ENCODE measurements at regions not wholly inside any gene's neighbourhood (a gene's known extent, or its start where the extent isn't known, plus 50 kb on each side); places are given as distances from the start of the nearest gene placed in this dataset.

GRCh38 chr6:119965008-119965407 is 615.4 kb upstream of the MAN1A1 start:
- TF ChIP-seq, protein P1, sequence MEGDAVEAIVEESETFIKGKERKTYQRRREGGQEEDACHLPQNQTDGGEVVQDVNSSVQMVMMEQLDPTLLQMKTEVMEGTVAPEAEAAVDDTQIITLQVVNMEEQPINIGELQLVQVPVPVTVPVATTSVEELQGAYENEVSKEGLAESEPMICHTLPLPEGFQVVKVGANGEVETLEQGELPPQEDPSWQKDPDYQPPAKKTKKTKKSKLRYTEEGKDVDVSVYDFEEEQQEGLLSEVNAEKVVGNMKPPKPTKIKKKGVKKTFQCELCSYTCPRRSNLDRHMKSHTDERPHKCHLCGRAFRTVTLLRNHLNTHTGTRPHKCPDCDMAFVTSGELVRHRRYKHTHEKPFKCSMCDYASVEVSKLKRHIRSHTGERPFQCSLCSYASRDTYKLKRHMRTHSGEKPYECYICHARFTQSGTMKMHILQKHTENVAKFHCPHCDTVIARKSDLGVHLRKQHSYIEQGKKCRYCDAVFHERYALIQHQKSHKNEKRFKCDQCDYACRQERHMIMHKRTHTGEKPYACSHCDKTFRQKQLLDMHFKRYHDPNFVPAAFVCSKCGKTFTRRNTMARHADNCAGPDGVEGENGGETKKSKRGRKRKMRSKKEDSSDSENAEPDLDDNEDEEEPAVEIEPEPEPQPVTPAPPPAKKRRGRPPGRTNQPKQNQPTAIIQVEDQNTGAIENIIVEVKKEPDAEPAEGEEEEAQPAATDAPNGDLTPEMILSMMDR (IDR thresholded peaks at IDR 0.05; ENCODE audit: control insufficient read depth, insufficient read depth, low read depth, low read length, missing control alignments), result no peak
- DNase-seq (ENCODE audit: low read depth), result no peak
- H3K4me3 ChIP-seq (ENCODE audit: control insufficient read depth, low read depth, low read length), result no peak overlapping the region

GRCh38 chr6:119962505-119962904 is 612.9 kb upstream of the MAN1A1 start:
- DNase-seq (ENCODE audit: low read depth), result no peak
- TF ChIP-seq, protein P1 (IDR thresholded peaks at IDR 0.05; ENCODE audit: control insufficient read depth, insufficient read depth, low read depth, low read length, missing control alignments), result no peak
- no peak overlapping the region for H3K4me3 ChIP-seq (ENCODE audit: control insufficient read depth, low read depth, low read length)

DNA sequence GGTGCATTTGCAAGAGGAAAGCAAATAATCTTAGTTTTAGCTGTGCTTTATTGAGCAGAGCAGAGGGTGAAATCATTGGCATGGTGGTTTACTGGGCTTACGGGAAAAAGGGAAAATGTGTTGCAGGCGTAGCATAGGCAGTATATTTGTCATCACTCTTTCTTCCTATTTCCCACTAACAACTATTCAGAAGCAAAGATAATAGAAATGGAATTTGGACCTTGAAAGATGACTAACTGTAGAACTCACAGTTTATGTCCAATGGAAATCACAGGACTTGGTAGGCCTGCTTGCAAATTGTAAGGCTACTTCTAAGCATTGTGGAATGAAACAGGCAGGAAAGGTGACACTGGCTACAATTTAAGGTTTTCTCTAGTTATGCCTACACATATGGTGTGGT is 611.9 kb upstream of the MAN1A1 start:
- TF ChIP-seq, protein P1 (IDR thresholded peaks at IDR 0.05; ENCODE audit: control insufficient read depth, insufficient read depth, low read depth, low read length, missing control alignments), result no peak
- H3K4me3 ChIP-seq (ENCODE audit: control insufficient read depth, low read depth, low read length), result no peak overlapping the region
- DNase-seq (ENCODE audit: low read depth), result no peak

DNA sequence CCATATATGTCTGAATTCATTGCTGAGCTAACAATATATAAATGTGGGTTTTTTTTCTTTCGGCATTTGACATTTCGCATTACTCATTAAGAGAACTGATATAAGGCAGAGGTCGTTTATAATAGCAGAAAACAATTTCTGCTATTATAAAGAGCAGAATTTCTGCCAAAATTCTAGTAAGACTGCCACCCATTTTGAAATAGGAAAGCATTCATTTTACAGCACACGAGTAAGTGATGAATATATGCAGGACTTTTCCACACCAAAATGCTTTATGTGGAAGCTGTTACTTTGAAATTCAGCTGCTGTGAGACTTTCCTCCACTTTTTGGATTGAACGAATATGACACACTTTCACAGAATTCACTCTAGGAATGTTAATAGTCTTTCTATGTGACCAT is 610.9 kb upstream of the MAN1A1 start:
- H3K4me3 ChIP-seq (ENCODE audit: control insufficient read depth, low read depth, low read length), result no peak overlapping the region
- TF ChIP-seq, protein P1 (IDR thresholded peaks at IDR 0.05; ENCODE audit: control insufficient read depth, insufficient read depth, low read depth, low read length, missing control alignments), result no peak
- no peak for DNase-seq (ENCODE audit: low read depth)

DNA sequence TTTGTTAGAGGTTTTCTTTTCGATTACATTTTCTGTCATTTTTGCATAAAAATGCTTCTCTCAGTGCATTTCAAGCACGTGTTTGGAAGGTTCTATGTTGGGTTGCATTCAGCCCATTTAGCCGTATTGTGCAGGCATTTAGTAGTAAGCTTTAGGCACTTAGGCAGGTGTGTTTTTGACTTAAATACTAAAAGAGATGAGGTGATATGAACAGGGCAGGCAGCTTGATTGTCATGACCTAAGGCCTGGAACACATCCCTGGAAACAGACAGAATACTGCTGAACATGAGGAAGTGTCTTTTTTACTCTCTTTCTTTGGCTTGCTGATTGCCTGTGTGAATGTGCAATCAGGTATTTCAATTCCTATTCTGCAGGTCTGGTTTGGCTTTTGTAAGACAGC is 610.5 kb upstream of the MAN1A1 start:
- no peak for DNase-seq (ENCODE audit: low read depth)
- TF ChIP-seq, protein P1 (IDR thresholded peaks at IDR 0.05; ENCODE audit: control insufficient read depth, insufficient read depth, low read depth, low read length, missing control alignments), result no peak
- no peak overlapping the region for H3K4me3 ChIP-seq (ENCODE audit: control insufficient read depth, low read depth, low read length)

DNA sequence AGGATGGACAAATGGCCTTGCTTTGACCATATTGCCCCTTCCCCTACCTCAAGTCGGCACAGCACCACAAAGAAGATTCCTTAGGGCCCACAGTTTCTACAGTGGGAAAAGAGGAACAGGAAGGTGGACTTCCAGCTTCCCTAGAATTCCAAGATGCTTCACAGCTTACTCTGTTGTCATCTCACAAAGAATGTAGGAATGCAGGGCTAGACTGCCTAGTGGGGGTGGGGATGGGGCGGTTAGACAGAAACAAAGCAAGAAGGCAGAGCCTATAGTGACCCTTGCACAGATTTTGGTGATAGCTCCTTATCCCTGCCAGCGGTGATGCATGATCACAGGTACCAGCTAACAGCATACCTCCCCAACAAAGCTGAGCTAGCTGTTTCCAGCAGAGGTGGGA is 607.6 kb upstream of the MAN1A1 start:
- no peak overlapping the region for H3K4me3 ChIP-seq (ENCODE audit: control insufficient read depth, low read depth, low read length)
- TF ChIP-seq, protein P1 (IDR thresholded peaks at IDR 0.05; ENCODE audit: control insufficient read depth, insufficient read depth, low read depth, low read length, missing control alignments), result no peak

GRCh38 chr6:119952696-119953095 is 603.1 kb upstream of the MAN1A1 start:
- TF ChIP-seq, protein P1 (IDR thresholded peaks at IDR 0.05; ENCODE audit: control insufficient read depth, insufficient read depth, low read depth, low read length, missing control alignments), result no peak
- DNase-seq (ENCODE audit: low read depth), result no peak
- no peak overlapping the region for H3K4me3 ChIP-seq (ENCODE audit: control insufficient read depth, low read depth, low read length)

More for the DNA sequence above, 607.6 kb upstream of the MAN1A1 start:
- DNase-seq (ENCODE audit: low read depth), result no peak
